ENCODE measurements at regions not wholly inside any gene's neighbourhood (a gene's known extent, or its start where the extent isn't known, plus 50 kb on each side); places are given as distances from the start of the nearest gene placed in this dataset.

GRCh38 chr13:70505809-70506208 is 397.6 kb upstream of the KLHL1 start:
- DNase-seq (ENCODE audit: low spot score) = no peak

GRCh38 chr13:70502944-70503343 is 394.7 kb upstream of the KLHL1 start:
- DNase-seq (ENCODE audit: low spot score) = no peak

- DNase-seq (ENCODE audit: low spot score) = no peak
Observed at GRCh38 chr13:70490320-70490935, 382.2 kb upstream of the KLHL1 start.

- no peak for DNase-seq (ENCODE audit: low spot score)
Observed at GRCh38 chr13:70484931-70485330, 376.7 kb upstream of the KLHL1 start.

GRCh38 chr13:70483599-70484276 is 375.5 kb upstream of the KLHL1 start:
- DNase-seq (ENCODE audit: low spot score) = no peak

GRCh38 chr13:70473907-70474306 is 365.7 kb upstream of the KLHL1 start:
- DNase-seq (ENCODE audit: low spot score) = no peak

GRCh38 chr13:70469077-70469476 is 360.8 kb upstream of the KLHL1 start:
- DNase-seq (ENCODE audit: low spot score) = no peak

GRCh38 chr13:70457474-70457873 is 349.2 kb upstream of the KLHL1 start:
- no peak for DNase-seq (ENCODE audit: low spot score)

GRCh38 chr13:70448820-70449219 is 340.6 kb upstream of the KLHL1 start:
- DNase-seq (ENCODE audit: low spot score) = no peak

GRCh38 chr13:70432276-70432805 is 324.1 kb upstream of the KLHL1 start:
- no peak for DNase-seq (ENCODE audit: low spot score)

GRCh38 chr13:70430256-70430655 is 322.0 kb upstream of the KLHL1 start:
- no peak for DNase-seq (ENCODE audit: low spot score)

GRCh38 chr13:70424928-70425327 is 316.7 kb upstream of the KLHL1 start:
- no peak for DNase-seq (ENCODE audit: low spot score)

- DNase-seq (ENCODE audit: low spot score) = no peak
Observed at GRCh38 chr13:70424428-70424827, 316.2 kb upstream of the KLHL1 start.

GRCh38 chr13:70415136-70415535 is 306.9 kb upstream of the KLHL1 start:
- DNase-seq (ENCODE audit: low spot score) = no peak

GRCh38 chr13:70408865-70409264 is 300.6 kb upstream of the KLHL1 start:
- DNase-seq (ENCODE audit: low spot score) = no peak

- no peak for DNase-seq (ENCODE audit: low spot score)
Observed at GRCh38 chr13:70407486-70407885, 299.2 kb upstream of the KLHL1 start.

GRCh38 chr13:70405266-70405665 is 297.0 kb upstream of the KLHL1 start:
- DNase-seq (ENCODE audit: low spot score) = no peak

GRCh38 chr13:70394031-70394548 is 285.8 kb upstream of the KLHL1 start:
- no peak for DNase-seq (ENCODE audit: low spot score)

- DNase-seq (ENCODE audit: low spot score) = no peak
Observed at GRCh38 chr13:70391678-70392077, 283.4 kb upstream of the KLHL1 start.

GRCh38 chr13:70390968-70391367 is 282.7 kb upstream of the KLHL1 start:
- DNase-seq (ENCODE audit: low spot score) = no peak

GRCh38 chr13:70390064-70390463 is 281.8 kb upstream of the KLHL1 start:
- no peak for DNase-seq (ENCODE audit: low spot score)

GRCh38 chr13:70388935-70389334 is 280.7 kb upstream of the KLHL1 start:
- no peak for DNase-seq (ENCODE audit: low spot score)

- no peak for DNase-seq (ENCODE audit: low spot score)
Observed at GRCh38 chr13:70386919-70387318, 278.7 kb upstream of the KLHL1 start.

GRCh38 chr13:70385852-70386251 is 277.6 kb upstream of the KLHL1 start:
- no peak for DNase-seq (ENCODE audit: low spot score)
